ENCODE measurements at regions not wholly inside any gene's neighbourhood (a gene's known extent, or its start where the extent isn't known, plus 50 kb on each side); places are given as distances from the start of the nearest gene placed in this dataset.

DNA sequence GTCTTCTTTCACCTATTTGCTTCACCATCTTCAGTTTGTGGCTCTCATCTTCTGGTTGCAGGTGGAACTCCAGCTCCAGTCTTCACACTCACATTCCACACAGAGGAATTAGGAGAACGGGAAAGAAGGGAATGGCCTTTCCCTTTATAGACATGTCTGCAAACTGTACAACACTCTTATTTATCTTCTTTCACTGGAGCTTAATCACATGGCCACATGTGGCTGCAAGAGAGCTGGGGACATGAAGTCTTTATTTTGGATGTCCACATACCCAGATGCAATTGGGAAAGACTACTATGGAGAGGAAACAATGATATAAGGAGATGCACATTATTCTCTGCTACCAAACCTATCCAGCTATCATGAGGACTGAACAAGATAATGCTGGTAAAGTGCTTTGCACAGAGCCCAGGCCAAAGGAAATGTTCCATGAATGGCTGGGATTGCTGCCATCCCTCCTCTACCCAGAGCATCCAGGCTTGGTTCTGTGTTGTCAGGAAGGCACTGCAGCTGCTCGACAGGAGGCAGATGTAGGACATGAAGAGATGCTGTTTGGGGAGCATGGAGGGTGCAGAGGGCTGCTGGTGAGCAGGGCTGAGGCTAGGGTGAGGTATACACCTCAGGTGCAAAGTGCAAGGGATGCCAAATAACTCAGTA is 183.8 kb upstream of the TBX20 start:
- no peak for DNase-seq

- DNase-seq = no peak
Measured at GRCh38 chr7:35436452-35436851, 182.6 kb upstream of the TBX20 start.

GRCh38 chr7:35430547-35431153 is 176.8 kb upstream of the TBX20 start:
- DNase-seq = peak; percentile 31

- DNase-seq = peak; percentile 73
Measured at GRCh38 chr7:35424869-35425495, 171.1 kb upstream of the TBX20 start.

DNA sequence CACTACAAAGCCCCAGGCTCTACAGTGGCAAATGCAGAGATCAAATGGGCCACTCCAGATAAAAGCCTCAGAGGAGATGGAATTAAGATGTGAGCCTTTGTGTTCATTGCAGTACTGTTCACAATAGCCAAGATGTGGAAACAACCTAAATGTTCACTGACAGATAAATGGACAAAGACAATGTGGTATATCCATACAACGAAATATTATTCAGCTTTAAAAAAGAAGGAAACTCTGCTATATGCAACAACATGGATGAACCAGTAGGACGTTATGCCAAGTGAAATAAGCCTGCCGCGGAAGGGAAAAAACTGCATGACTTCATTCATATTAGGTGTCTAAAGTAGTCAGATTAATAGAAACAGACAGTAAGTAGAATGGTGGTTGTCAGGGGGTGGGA is 170.5 kb upstream of the TBX20 start:
- no peak for DNase-seq

- DNase-seq = no peak
Measured at GRCh38 chr7:35422715-35423114, 168.8 kb upstream of the TBX20 start.

- DNase-seq = no peak
Measured at GRCh38 chr7:35420656-35421055, 166.8 kb upstream of the TBX20 start.

GRCh38 chr7:35419391-35419755 is 165.5 kb upstream of the TBX20 start:
- DNase-seq = no peak

DNA sequence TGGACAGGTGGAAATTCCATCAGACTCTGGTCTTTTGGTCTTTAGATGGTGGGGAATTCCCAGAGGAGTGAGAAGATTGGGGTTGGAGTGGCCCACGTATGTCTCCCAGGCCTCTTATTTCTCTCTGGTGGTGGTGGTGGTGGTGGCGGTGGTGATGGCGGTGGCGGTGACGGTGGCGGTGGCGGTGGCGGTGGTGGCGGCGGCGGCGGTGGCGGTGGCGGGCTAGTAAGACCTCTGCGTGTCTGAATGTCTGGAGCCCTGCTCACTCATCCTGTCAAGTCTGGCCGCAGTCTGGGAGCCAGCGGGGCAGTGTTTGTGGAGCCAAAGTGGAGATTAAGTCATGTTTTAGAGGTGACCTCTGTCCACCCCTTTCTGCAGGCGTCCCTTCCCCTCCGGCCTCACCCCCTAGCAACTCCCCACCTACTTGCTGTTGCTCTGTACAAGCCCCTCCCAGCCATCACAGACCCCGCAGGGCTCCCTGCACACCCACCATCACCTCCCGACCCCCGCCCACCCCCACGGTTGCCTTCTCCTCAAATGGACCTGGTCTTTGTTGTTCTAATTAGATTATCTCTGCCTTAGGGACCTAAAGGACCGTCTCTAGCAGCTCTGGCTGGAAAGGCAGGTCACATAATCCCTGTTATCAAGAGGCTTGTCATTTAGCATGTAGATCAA is 165.0 kb upstream of the TBX20 start:
- no peak for DNase-seq

DNA sequence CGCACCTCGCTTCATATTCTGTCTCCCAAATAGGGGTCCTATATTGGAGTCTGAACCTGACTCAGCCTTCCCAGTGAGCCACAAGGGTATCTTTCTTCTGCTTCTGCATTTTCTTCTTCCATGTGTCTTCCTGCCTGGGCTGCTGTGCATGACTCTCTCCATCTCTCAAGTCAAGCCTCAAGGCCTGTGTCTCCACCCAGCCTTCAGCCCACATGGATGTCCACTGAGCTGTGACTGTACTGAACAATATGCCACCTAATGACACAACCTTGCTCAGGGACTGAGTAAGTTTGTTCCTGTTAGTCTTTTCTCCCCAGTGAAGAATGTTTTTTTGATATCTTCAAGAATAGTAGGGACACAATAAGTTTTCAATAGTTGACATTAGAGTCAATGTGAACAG is 162.7 kb upstream of the TBX20 start:
- no peak for DNase-seq

GRCh38 chr7:35415411-35415822 is 161.5 kb upstream of the TBX20 start:
- no peak for DNase-seq

DNA sequence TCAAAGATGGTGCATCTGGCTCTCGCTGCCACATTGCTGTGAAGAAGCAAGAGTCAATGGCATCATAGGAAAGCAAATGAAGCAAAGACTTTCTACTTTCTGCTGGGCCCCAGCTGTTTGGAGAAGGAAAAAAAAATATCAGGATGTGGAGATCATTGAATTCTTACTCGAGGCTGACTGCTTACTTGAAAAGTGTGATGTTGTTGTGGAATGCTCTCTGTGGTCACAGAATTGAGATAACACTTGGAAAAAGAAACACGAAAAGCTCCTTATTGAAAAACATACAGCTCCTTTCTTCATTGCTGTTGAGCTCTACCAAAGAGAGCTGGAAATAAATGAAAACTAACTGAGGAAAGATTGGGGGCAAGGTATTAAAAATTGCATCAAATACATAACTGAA is 157.4 kb upstream of the TBX20 start:
- no peak for DNase-seq

- no peak for DNase-seq
Measured at GRCh38 chr7:35405461-35405860, 151.6 kb upstream of the TBX20 start.

GRCh38 chr7:35401217-35401879 is 147.4 kb upstream of the TBX20 start:
- no peak for DNase-seq

DNA sequence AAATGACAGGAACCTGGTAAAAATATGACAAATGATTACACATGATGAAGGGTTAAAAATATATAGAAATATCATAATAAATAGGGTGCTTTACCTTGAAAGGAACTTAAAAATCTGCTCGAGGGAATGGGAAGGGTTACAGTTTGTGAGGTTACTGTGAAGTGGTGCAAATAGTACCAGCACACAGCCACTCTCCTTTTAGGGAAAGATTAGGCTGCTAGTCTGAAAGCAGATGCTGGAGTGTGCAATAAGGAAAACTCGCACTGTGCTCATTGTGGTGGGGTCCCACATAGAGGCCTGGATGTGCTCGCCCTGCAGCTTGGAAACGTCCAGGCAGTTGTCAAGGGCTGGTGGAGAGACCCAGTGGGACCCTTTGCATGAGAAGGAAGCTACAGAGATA is 145.9 kb upstream of the TBX20 start:
- no peak for DNase-seq

DNA sequence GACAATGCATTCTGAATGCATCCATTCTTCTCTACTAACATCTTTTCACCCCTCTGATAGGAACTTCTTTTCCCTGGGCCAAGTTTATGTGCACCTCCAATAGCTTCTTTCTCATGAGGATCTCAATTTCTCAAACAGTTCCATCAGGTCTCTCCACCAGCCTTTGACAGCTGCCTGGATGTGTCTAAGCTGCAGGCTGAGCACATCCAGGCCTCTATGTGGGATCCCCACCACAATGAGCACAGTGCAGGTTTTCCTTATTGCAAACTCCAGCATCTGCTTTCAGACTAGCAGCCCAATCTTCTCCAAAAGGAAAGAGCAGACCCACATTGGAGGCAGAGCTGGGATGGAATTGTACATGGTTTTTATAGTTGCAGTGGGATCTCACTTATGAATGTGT is 145.3 kb upstream of the TBX20 start:
- no peak for DNase-seq

- DNase-seq = no peak
Measured at GRCh38 chr7:35398518-35398917, 144.6 kb upstream of the TBX20 start.

DNA sequence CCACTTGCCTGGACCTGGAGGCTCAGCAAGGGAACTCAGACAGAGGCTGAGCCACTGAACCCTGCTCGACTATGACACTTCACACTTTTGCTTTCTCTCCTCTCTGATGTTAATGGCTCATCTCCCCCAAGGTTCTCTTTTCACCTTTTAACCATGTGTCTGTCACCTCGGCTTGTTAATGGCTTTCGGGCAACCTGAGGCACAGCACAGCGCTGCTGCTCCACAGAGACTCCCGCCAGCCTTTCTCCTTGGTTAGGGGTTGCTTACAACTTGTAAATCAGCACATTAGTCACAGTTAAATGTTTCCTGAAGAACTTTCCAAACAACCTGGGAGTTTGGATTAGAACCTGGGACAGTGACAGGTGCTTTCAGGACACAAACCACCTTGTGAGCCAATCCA is 136.2 kb upstream of the TBX20 start:
- DNase-seq = no peak

DNA sequence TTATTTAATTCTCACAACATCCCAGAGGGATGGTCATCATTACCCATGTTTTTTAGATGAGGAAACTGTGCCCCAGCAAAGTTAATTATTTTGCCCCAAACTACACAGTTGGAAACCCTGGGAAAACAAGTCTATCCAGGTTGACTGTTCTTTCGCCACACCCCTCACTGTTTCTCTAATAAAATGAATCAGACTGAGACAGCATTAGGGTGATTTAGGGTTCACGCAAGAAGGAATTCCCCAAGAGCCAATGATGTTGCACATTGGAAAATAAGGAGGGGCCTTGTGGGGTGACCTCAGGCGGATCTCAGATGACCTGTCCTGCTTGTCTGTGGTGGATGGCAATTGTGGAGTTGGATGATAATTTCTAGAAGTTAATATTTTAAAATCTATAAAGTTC is 135.7 kb upstream of the TBX20 start:
- DNase-seq = no peak

GRCh38 chr7:35386816-35387706 is 133.2 kb upstream of the TBX20 start:
- DNase-seq = no peak

DNA sequence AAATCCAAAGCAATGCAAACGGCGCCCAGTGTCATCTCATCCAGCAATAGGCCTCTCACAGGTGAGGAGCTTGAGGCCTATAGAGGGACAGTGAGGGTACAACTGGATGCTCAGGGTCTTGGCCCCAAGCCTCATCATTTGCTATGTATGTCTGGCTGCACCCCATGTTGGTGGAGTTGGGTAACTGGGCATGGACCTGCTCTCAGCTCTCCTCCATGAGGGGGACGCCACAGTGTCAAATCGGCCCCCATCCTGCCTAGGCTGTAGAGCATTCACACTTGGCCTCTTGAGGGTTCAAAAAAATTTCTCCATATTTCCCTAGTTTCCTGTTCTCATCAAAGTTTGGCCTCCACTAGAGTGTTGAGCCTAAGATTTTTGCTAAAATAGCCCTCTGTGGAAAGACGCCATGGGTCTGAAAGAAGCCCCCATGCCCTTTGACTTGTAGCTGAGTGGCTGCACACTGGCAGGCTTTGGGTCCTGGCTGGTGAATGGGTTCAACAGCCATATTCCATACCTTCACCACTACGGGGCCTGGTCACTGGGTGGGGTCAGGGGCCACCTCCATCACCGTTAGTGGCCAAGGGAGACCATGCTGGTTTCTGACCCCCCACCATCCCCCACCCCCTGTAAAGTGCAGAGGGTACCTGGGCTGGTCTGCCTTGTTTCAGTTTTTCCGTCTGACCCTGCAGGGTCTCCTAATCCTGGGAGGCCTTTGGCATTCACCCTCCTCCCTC is 132.3 kb upstream of the TBX20 start:
- DNase-seq = no peak

Measured in RPMI8226 (cell line).